Gastroesophageal sphincter (tissue), 3 donors: ENCODE measurements at regions not wholly inside any gene's neighbourhood (a gene's known extent, or its start where the extent isn't known, plus 50 kb on each side); places are given as distances from the start of the nearest gene placed in this dataset.

Source experiments
- CTCF ChIP-seq, 4 experiments: fragments of 200-600 bp in 2 of 4; fragments of 450-650 bp in 2 of 4; sonication (generic) in 1 of 4; IDR thresholded peaks; one replicate each; pipeline ENCODE4 v1.5.1; 2017 to 2019; ENCODE audit warnings: antibody characterized with exemption in 4 of 4, mild to moderate bottlenecking in 2 of 4, moderate library complexity in 2 of 4
- POLR2A ChIP-seq, 2 donors: fragments of 450-650 bp; IDR thresholded peaks; one replicate each; pipeline ENCODE4 v1.6.1; 2017; ENCODE audit warnings: antibody characterized with exemption in 2 of 2, mild to moderate bottlenecking in 2 of 2, moderate library complexity in 1 of 2

- no peak for TF ChIP-seq CTCF (IDR thresholded peaks at IDR 0.05)
- no peak for TF ChIP-seq POLR2A (IDR thresholded peaks at IDR 0.05)
Observed at GRCh38 chr12:97386133-97386581, 76.4 kb upstream of the RMST start.
